Heart left ventricle (tissue), 13 donors: ENCODE measurements at regions not wholly inside any gene's neighbourhood (a gene's known extent, or its start where the extent isn't known, plus 50 kb on each side); places are given as distances from the start of the nearest gene placed in this dataset.

Source experiments
- CTCF ChIP-seq, 12 donors: fragments of 200-600 bp; sonication (generic) in 4 of 12; IDR thresholded peaks; one replicate each; pipeline versions ENCODE4 v1.5.0 to v1.8.0; 2018 to 2022; ENCODE audit warnings: antibody characterized with exemption in 12 of 12, mild to moderate bottlenecking in 5 of 12
- POLR2A ChIP-seq, 2 donors: fragments of 450-650 bp; IDR thresholded peaks; one replicate each; pipeline ENCODE4 v1.6.1; 2017; ENCODE audit warnings: antibody characterized with exemption in 2 of 2, mild to moderate bottlenecking in 2 of 2, moderate library complexity in 2 of 2
- donor health status: ischemic (EF 13 %, LVEDD 7.1; RV severe dilation, severe dysfunction).
- donor health status: DM: no; HTN: yes; CAD: no.
- donor health status: DM: no; HTN: no; CAD: no.
- donor health status: ischemic (EF 25% LVEDD 6.9; RV normal size, moderate dysfunction).
- donor health status: ischemic (EF 25% LVEDD 5.7; RV mildly dilated, moderate dysfunction).
- donor health status: ischemic (EF 35%, LVEDD 5.7; RV mildly dilated, moderate dysfunction).
- donor health status: nonischemic (EF 11% LVEDD 7.7; RV severe dilation, severe dysfunction).
- donor health status: DM: yes; HTN: yes; CAD: no.
- donor health status: PGD.
- donor health status: ischemic (EF 29% LVEDD 5.4; RV normal size, mild dysfunction).
- donor health status: nonischemic (EF 23%, LVEDD 6.1; RV moderate dilation, normal function).

GRCh38 chr3:635393-635792 lies 438.8 kb downstream of the CHL1 start:
- TF ChIP-seq CTCF (IDR thresholded peaks at IDR 0.05) (no peak), POLR2A (IDR thresholded peaks at IDR 0.05) (no peak)
